GM18909 (cell line): ENCODE measurements at regions not wholly inside any gene's neighbourhood (a gene's known extent, or its start where the extent isn't known, plus 50 kb on each side); places are given as distances from the start of the nearest gene placed in this dataset.

Source experiments
- ATAC-seq: cut with Tn5 transposase; IDR thresholded peaks from one replicate; pipeline ENCODE4 v1.9.1; 2021; ENCODE audit warnings: mild to moderate bottlenecking; ENCODE audit not compliant: unreplicated experiment, poor library complexity

GRCh38 chr16:73852561-73852960, 444.1 kb upstream of the PSMD7 start:
- ATAC-seq = no peak

GRCh38 chr16:73848993-73849392, 447.6 kb upstream of the PSMD7 start:
- no peak for ATAC-seq

- no peak for ATAC-seq
Measured at GRCh38 chr16:73847090-73847489, 449.5 kb upstream of the PSMD7 start.

GRCh38 chr16:73846356-73846755, 450.3 kb upstream of the PSMD7 start:
- no peak for ATAC-seq

GRCh38 chr16:73846007-73846330, 450.6 kb upstream of the PSMD7 start:
- ATAC-seq = no peak

GRCh38 chr16:73845238-73846006, 451.2 kb upstream of the PSMD7 start:
- no peak for ATAC-seq

GRCh38 chr16:73840728-73841127, 455.9 kb upstream of the PSMD7 start:
- ATAC-seq = no peak

GRCh38 chr16:73831220-73831619, 465.4 kb upstream of the PSMD7 start:
- no peak for ATAC-seq

GRCh38 chr16:73823205-73823849, 473.3 kb upstream of the PSMD7 start:
- no peak for ATAC-seq

GRCh38 chr16:73817526-73818324, 478.9 kb upstream of the PSMD7 start:
- no peak for ATAC-seq

- ATAC-seq = no peak
Measured at GRCh38 chr16:73813527-73813926, 483.1 kb upstream of the PSMD7 start.

- ATAC-seq = no peak
Measured at GRCh38 chr16:73804456-73804855, 492.2 kb upstream of the PSMD7 start.

GRCh38 chr16:73798471-73798870, 498.1 kb upstream of the PSMD7 start:
- no peak for ATAC-seq

GRCh38 chr16:73797115-73797514, 499.5 kb upstream of the PSMD7 start:
- no peak for ATAC-seq

- ATAC-seq = no peak
Measured at GRCh38 chr16:73796241-73796640, 500.4 kb upstream of the PSMD7 start.

- ATAC-seq = no peak
Measured at GRCh38 chr16:73794994-73795393, 501.6 kb upstream of the PSMD7 start.

GRCh38 chr16:73793871-73794437, 502.7 kb upstream of the PSMD7 start:
- ATAC-seq = no peak

- ATAC-seq = no peak
Measured at GRCh38 chr16:73793260-73793659, 503.4 kb upstream of the PSMD7 start.

GRCh38 chr16:73792199-73793020, 504.2 kb upstream of the PSMD7 start:
- no peak for ATAC-seq

- ATAC-seq = no peak
Measured at GRCh38 chr16:73781297-73781696, 515.3 kb upstream of the PSMD7 start.
